K562 (cell line): ENCODE measurements at regions not wholly inside any gene's neighbourhood (a gene's known extent, or its start where the extent isn't known, plus 50 kb on each side); places are given as distances from the start of the nearest gene placed in this dataset.

Experiments
- ATAC-seq: fragments of 200-7000 bp; cut with Tn5 transposase; 3 replicates; pipeline ENCODE4 v1.9.1; 2020; ENCODE audit warnings: moderate library complexity
- BruUV-seq: library from RNA; stranded (reverse); fragments of 400-500 nt; replicated peaks from 2 replicates; lab custom pipeline; 2021; lab: Mats Ljungman, UMichigan
- CTCF ChIA-PET: fragments of 300-600 bp; formaldehyde crosslinking; extraction: SDS; loops from one replicate; lab custom pipeline; 2021; ENCODE audit warnings: low intra/inter-chr PET ratio; lab: Yijun Ruan, JAX
- POLR2A ChIA-PET: fragments of 300-600, 350-650 bp; sonication (Branson Sonifier 250); formaldehyde crosslinking; extraction: SDS; loops from one replicate; lab custom pipeline; 2021; ENCODE audit warnings: antibody characterized with exemption, inconsistent platforms; lab: Yijun Ruan, JAX
- DNase-seq, 4 experiments: peaks; one replicate each; pipeline versions ENCODE4 v3.0.0 to v3.0.0-alpha.2; 2011 to 2018; ENCODE audit warnings: low spot score in 3 of 4, mixed read lengths in 3 of 4; ENCODE audit errors: extremely low read depth in 1 of 4
- FAIRE-seq: peaks from 2 replicates; lab custom pipeline; 2011; peaks lifted over from hg19 to GRCh38; lab: Jason Lieb, UNC
- H2AFZ ChIP-seq: 2 replicates; pipeline ENCODE4 v1.6.0; 2011; ENCODE audit warnings: low read depth, low read length, control low read depth, inconsistent platforms
- H3K27ac ChIP-seq: fragments of 200-600 bp; 3 replicates; pipeline ENCODE4 v1.8.0; 2011; ENCODE audit warnings: low read depth, mild to moderate bottlenecking, control low read depth, inconsistent platforms, low read length, moderate library complexity, mixed read lengths; ENCODE audit errors: extremely low read depth
- H3K27me3 ChIP-seq, 2 experiments: fragments of 300-600 bp in 1 of 2; 2 replicates in 1 of 2; 3 replicates in 1 of 2; pipeline versions ENCODE4 v1.6.0 to v1.8.0; 2011; ENCODE audit warnings: inconsistent platforms in 2 of 2, low read length in 2 of 2, mild to moderate bottlenecking in 1 of 2, mixed read lengths in 1 of 2, moderate library complexity in 1 of 2; ENCODE audit not compliant: control insufficient read depth in 2 of 2, insufficient read depth in 2 of 2
- H3K36me3 ChIP-seq: fragments of 300-600 bp; 3 replicates; pipeline ENCODE4 v1.8.0; 2011; ENCODE audit warnings: mild to moderate bottlenecking, low read length, inconsistent platforms; ENCODE audit not compliant: control insufficient read depth, insufficient read depth
- H3K4me1 ChIP-seq, 2 experiments: fragments of 200-600 bp in 1 of 2; replicated peaks in 1 of 2; 2 replicates in 1 of 2; 3 replicates in 1 of 2; pipeline versions ENCODE4 v1.5.1 to v1.8.0; 2011; ENCODE audit warnings: inconsistent platforms in 2 of 2, low read length in 2 of 2, mild to moderate bottlenecking in 1 of 2, mixed read lengths in 1 of 2, moderate library complexity in 1 of 2; ENCODE audit not compliant: control insufficient read depth in 2 of 2, insufficient read depth in 2 of 2
- H3K4me2 ChIP-seq: 2 replicates; pipeline ENCODE4 v1.6.1; 2011; ENCODE audit warnings: low read length, control low read depth, inconsistent platforms, mixed read lengths; ENCODE audit not compliant: insufficient read depth
- H3K4me3 ChIP-seq: fragments of 200-600 bp; sonication (generic), shearing (Covaris generic); 2 replicates; pipeline ENCODE4 v1.5.1; 2016; ENCODE audit warnings: control low read depth, inconsistent platforms
- H3K79me2 ChIP-seq: fragments of 200-600 bp; 3 replicates; pipeline ENCODE4 v1.8.0; 2011; ENCODE audit warnings: low read length, inconsistent platforms; ENCODE audit not compliant: control insufficient read depth, insufficient read depth
- H3K9ac ChIP-seq, 2 experiments: 2 replicates each; pipeline versions ENCODE4 v1.6.0 to v1.6.1; 2011; ENCODE audit warnings: low read depth in 2 of 2, low read length in 2 of 2, control low read depth in 1 of 2, inconsistent platforms in 1 of 2, mild to moderate bottlenecking in 1 of 2, mixed read lengths in 1 of 2; ENCODE audit not compliant: insufficient read depth in 1 of 2
- H3K9me1 ChIP-seq: one replicate; pipeline ENCODE4 v1.6.0; 2011; ENCODE audit warnings: inconsistent platforms, mild to moderate bottlenecking, low read length, moderate library complexity; ENCODE audit not compliant: control insufficient read depth, insufficient read depth
- H3K9me3 ChIP-seq: replicated peaks from 2 replicates; pipeline ENCODE4 v1.5.1; 2011; ENCODE audit warnings: low read depth, low read length, inconsistent platforms; ENCODE audit not compliant: control insufficient read depth, insufficient read depth
- H4K20me1 ChIP-seq: replicated peaks from 2 replicates; pipeline ENCODE4 v1.6.1; 2011; ENCODE audit warnings: low read length, inconsistent platforms, mixed read lengths; ENCODE audit not compliant: control insufficient read depth, insufficient read depth
- CTCF ChIP-seq, 3 experiments: IDR thresholded peaks in 2 of 3; conservative IDR thresholded peaks in 1 of 3; 2 replicates each; pipeline ENCODE4 v1.5.1; 2011 to 2012; ENCODE audit warnings: low read length in 3 of 3, mild to moderate bottlenecking in 3 of 3, control low read depth in 2 of 3, improper control_type of control experiment in 1 of 3, inconsistent platforms in 1 of 3, low read depth in 1 of 3, mixed read lengths in 1 of 3, moderate library complexity in 1 of 3; ENCODE audit not compliant: insufficient read depth in 2 of 3
- ELF1 ChIP-seq: fragments of 200-800 bp; sonication (Bioruptor generic); IDR thresholded peaks from 2 replicates; pipeline ENCODE4 v1.6.1; 2016; ENCODE audit warnings: missing genetic modification characterization, missing compliant biosample characterization
- ETV5 ChIP-seq: sonication (generic); formaldehyde crosslinking; IDR thresholded peaks from 2 replicates; pipeline ENCODE4 v1.4.0; 2020; ENCODE audit warnings: low read depth, mild to moderate bottlenecking, missing genetic modification reagents
- FOXP4 ChIP-seq: sonication (generic); formaldehyde crosslinking; IDR thresholded peaks from 2 replicates; pipeline ENCODE4 v1.8.0; 2022; ENCODE audit warnings: mild to moderate bottlenecking, missing genetic modification reagents, borderline replicate concordance
- RAD21 ChIP-seq, 2 experiments: fragments of 250-450 bp in 1 of 2; fragments of 450-650 bp in 1 of 2; sonication (Bioruptor Pico) in 1 of 2; formaldehyde crosslinking in 1 of 2; IDR thresholded peaks in 1 of 2; conservative IDR thresholded peaks in 1 of 2; 2 replicates each; pipeline versions ENCODE4 v1.4.0 to v1.8.0; 2020 to 2022; ENCODE audit warnings: mild to moderate bottlenecking in 2 of 2, moderate library complexity in 1 of 2
- RNF219 ChIP-seq: fragments of 250-450 bp; sonication (Bioruptor Pico); IDR thresholded peaks from 2 replicates; pipeline ENCODE4 v1.5.0; 2022; ENCODE audit warnings: mild to moderate bottlenecking
- SMARCA5 ChIP-seq: fragments of 450-650 bp; IDR thresholded peaks from 2 replicates; pipeline ENCODE4 v1.6.1; 2016
- SMARCB1 ChIP-seq: IDR thresholded peaks from 2 replicates; pipeline ENCODE4 v1.6.1; 2011; ENCODE audit warnings: improper control_type of control experiment, low read depth; ENCODE audit not compliant: insufficient read length
- SMC3 ChIP-seq: conservative IDR thresholded peaks from 2 replicates; pipeline ENCODE4 v1.6.1; 2011; ENCODE audit warnings: low read depth, low read length, improper control_type of control experiment; ENCODE audit not compliant: insufficient read depth
- ZNF311 ChIP-seq: fragments of 250-450 bp; sonication (Bioruptor Pico); IDR thresholded peaks from 2 replicates; pipeline ENCODE4 v1.4.0; 2020; ENCODE audit warnings: mild to moderate bottlenecking, moderate library complexity
- ZNF75A ChIP-seq: fragments of 450-650 bp; formaldehyde crosslinking; IDR thresholded peaks from 2 replicates; pipeline ENCODE4 v1.4.0; 2020; ENCODE audit warnings: mild to moderate bottlenecking
- ZNF778 ChIP-seq: fragments of 450-650 bp; formaldehyde crosslinking; IDR thresholded peaks from 2 replicates; pipeline ENCODE4 v1.4.0; 2020; ENCODE audit warnings: mild to moderate bottlenecking, moderate library complexity
- ZNF785 ChIP-seq: fragments of 250-450 bp; sonication (Bioruptor Pico); IDR thresholded peaks from 2 replicates; pipeline ENCODE4 v1.4.0; 2020; ENCODE audit warnings: mild to moderate bottlenecking
- WGBS: fragments of 100-300 bp; shearing (Covaris generic); methylation state at CpG from one replicate; pipeline ENCODE4 v1.1.6; 2016; ENCODE audit warnings: low coverage, mixed read lengths; ENCODE audit not compliant: insufficient coverage; ENCODE audit errors: missing lambda C conversion rate; 5-methylcytosine and 5-hydroxymethylcytosine counted together
- in situ Hi-C: fragments of 300-500 bp; cut with MboI; formaldehyde crosslinking; loops from 4 replicates; pipeline ENCODE4 v1.15.0; 2018; ENCODE audit warnings: inconsistent platforms, mixed read lengths
- intact Hi-C: fragments of 100-400 bp; cut with micrococcal nuclease; formaldehyde crosslinking; loops from 2 replicates; pipeline ENCODE4 v1.14.2; 2022
- TF ChIP-seq, protein P1 (sequence below): fragments of 450-650 bp; formaldehyde crosslinking; IDR thresholded peaks from 2 replicates; pipeline ENCODE4 v1.4.0; 2020; ENCODE audit warnings: mild to moderate bottlenecking, moderate library complexity

DNA sequence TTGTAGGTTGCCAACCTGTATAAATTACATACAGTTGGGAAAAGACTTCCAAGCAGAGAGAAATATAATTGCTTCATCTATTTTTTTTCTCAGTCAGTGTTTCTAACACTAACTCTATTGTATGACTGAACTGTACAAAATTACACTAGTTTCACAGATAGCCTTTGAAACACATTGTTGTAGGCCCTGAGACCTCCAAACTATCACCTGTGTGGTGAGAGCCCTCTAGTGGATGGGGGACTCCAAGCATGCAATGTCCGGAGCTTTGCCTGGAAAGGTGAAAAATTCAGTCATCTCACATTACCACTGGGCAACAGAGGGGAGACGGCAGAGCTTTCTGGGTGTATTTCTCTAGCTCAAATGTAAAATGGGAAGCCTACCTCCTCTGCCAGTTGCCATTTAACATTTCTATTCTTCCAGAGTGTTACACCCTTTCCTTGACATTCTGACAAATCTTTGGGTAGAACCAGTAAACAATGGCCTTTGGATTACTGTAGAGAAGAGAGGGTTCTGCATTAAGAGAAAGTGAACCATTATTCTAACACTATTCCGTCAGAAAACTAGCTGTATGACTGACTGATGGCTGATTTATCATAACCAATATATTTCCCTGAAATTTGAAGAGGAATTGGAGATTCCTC lies 212.2 kb downstream of the LYPLAL1 start:
- H3K79me2 ChIP-seq, result no peaks in the 10 kb centered on the region
- no peak overlapping the region for H3K4me2 ChIP-seq
- peak; percentile 99 for ATAC-seq
- no peaks in the 10 kb centered on the region for H3K4me1 ChIP-seq
- peak; percentile 55 to 67 (median 56) for DNase-seq
- H2AFZ ChIP-seq, result no peak overlapping the region
- no peaks in the 10 kb centered on the region for H3K36me3 ChIP-seq
- H4K20me1 ChIP-seq, result no peaks in the 10 kb centered on the region
- FAIRE-seq, result peak; percentile 78
- no peak overlapping the region for H3K9ac ChIP-seq
- ChIA-PET CTCF (interaction anchor here (1.0 to 1.3 kb wide), 2 partner anchors 427 to 1056 kb away, joined by 4 read pairs; no protein-coding TSS in a partner anchor), POLR2A (interaction anchor here (0.6 kb wide), 1 partner anchor 369 kb away, joined by 3 read pairs; no protein-coding TSS in a partner anchor)
- no peaks in the 10 kb centered on the region for H3K9me3 ChIP-seq
- no peak overlapping the region for H3K4me3 ChIP-seq
- BruUV-seq, result no TSS peak
- in situ Hi-C loops, result no loop called here
- H3K27ac ChIP-seq, result no peak overlapping the region
- no peaks in the 10 kb centered on the region for H3K27me3 ChIP-seq
- 0% methylated on average over 3 of the region's 3 CpGs for WGBS
- intact Hi-C loops, result loop anchor here (2.0 to 10.0 kb wide), 6 partner anchors 181 to 1131 kb away; no protein-coding TSS in a partner anchor
- H3K9me1 ChIP-seq, result no peaks in the 10 kb centered on the region
- TF ChIP-seq ELF1, result no peak
- TF ChIP-seq RNF219 (CRISPR knock-in tag), result no peak
- TF ChIP-seq ZNF75A, result no peak
- TF ChIP-seq FOXP4, result no peak
- TF ChIP-seq SMARCA5, result no peak
- 0 out of 2 replicates have a peak, but pooled peaks have one; percentile 22 for TF ChIP-seq ETV5 (CRISPR knock-in tag)
- TF ChIP-seq, protein P1, sequence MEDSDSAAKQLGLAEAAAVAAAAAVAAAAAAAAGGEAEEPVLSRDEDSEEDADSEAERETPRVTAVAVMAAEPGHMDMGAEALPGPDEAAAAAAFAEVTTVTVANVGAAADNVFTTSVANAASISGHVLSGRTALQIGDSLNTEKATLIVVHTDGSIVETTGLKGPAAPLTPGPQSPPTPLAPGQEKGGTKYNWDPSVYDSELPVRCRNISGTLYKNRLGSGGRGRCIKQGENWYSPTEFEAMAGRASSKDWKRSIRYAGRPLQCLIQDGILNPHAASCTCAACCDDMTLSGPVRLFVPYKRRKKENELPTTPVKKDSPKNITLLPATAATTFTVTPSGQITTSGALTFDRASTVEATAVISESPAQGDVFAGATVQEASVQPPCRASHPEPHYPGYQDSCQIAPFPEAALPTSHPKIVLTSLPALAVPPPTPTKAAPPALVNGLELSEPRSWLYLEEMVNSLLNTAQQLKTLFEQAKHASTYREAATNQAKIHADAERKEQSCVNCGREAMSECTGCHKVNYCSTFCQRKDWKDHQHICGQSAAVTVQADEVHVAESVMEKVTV (CRISPR knock-in tag), result peak; percentile 69
- TF ChIP-seq RAD21 (CRISPR knock-in tag; conservative IDR thresholded peaks at IDR 0.05 in 1 of 2, IDR thresholded peaks at IDR 0.05 in 1 of 2), result peak; percentile 82 to 85
- no peak for TF ChIP-seq ZNF778 (CRISPR knock-in tag)
- TF ChIP-seq ZNF785 (CRISPR knock-in tag), result no peak
- TF ChIP-seq ZNF311 (CRISPR knock-in tag), result 0 out of 2 replicates have a peak, but pooled peaks have one; percentile 29
- no peak for TF ChIP-seq SMARCB1
- peak; percentile 72 to 87 (median 80) for TF ChIP-seq CTCF (IDR thresholded peaks at IDR 0.05 in 2 of 3, conservative IDR thresholded peaks at IDR 0.05 in 1 of 3; ENCODE audit: insufficient read depth in 2 of 3, low read depth in 1 of 3, low read length in 3 of 3)
- TF ChIP-seq SMC3, result peak; percentile 83
